ENCODE measurements at regions not wholly inside any gene's neighbourhood (a gene's known extent, or its start where the extent isn't known, plus 50 kb on each side); places are given as distances from the start of the nearest gene placed in this dataset.

DNA sequence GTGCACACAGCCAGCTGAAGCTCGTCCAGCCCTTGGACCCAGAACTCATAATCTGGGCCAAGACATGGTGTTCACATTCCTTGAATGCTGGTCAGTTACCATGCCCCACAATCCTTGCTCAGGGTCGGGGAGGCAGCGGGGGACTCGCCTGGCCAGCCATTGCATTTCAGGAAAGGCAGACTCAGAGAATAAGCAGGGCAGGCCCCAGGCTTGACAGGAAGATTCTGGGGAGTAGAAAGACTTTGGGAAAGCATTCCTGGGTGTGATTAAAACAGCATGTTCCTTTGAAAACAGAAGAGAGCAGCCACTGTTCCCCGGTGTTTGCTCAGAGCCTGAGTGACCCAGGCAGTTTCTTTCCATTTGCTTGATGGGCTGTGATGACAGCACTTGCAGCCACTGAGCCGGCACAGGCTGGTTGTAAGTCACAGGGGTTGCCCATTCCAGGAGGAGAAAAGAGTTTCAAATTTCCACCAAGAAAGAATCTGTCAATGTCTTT, 473.7 kb downstream of the TYW1 start:
- DNase-seq (ENCODE audit: extremely low read depth, low read depth): no peak
- TF ChIP-seq, protein P1, sequence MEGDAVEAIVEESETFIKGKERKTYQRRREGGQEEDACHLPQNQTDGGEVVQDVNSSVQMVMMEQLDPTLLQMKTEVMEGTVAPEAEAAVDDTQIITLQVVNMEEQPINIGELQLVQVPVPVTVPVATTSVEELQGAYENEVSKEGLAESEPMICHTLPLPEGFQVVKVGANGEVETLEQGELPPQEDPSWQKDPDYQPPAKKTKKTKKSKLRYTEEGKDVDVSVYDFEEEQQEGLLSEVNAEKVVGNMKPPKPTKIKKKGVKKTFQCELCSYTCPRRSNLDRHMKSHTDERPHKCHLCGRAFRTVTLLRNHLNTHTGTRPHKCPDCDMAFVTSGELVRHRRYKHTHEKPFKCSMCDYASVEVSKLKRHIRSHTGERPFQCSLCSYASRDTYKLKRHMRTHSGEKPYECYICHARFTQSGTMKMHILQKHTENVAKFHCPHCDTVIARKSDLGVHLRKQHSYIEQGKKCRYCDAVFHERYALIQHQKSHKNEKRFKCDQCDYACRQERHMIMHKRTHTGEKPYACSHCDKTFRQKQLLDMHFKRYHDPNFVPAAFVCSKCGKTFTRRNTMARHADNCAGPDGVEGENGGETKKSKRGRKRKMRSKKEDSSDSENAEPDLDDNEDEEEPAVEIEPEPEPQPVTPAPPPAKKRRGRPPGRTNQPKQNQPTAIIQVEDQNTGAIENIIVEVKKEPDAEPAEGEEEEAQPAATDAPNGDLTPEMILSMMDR (IDR thresholded peaks at IDR 0.05; ENCODE audit: low read depth, low read length): no peak

DNA sequence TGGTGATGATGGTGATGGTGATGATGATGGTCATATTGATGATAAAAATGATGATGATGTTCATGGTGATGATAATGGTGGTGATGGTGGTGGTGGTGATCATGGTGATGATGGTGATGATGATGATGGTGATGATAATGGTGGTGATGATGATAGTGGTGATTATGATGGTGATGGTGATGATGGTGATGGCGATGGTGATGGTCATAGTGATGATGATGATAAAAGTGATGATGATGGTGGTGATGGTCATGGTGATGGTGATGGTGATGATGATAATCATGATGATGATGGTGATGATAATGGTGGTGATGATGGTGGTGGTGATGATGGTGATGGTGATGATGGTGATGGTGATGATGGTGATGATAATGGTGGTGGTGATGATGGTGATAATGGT, 478.7 kb downstream of the TYW1 start:
- DNase-seq (ENCODE audit: extremely low read depth, low read depth): no peak
- TF ChIP-seq, protein P1 (IDR thresholded peaks at IDR 0.05; ENCODE audit: low read depth, low read length): no peak

DNA sequence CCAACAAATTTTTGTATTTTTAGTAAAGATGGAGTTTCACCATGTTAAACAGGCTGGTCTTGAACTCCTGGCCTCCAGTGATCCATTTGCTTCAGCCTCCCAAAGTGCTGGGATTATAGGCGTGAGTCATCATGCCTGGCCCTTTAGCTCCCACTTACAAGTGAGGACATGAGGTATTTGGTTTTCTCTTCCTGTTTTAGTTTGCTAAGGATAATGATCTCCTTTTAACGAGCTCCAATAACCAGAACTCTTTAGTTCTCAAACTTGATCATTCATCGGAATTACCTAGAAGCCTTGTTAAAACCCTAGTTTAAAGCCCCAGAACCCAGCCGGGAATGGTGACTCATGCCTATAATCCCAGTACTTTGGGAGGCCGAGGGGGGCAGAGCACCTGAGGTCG, 481.4 kb downstream of the TYW1 start:
- TF ChIP-seq, protein P1 (IDR thresholded peaks at IDR 0.05; ENCODE audit: low read depth, low read length): no peak
- DNase-seq (ENCODE audit: extremely low read depth, low read depth): no peak

DNA sequence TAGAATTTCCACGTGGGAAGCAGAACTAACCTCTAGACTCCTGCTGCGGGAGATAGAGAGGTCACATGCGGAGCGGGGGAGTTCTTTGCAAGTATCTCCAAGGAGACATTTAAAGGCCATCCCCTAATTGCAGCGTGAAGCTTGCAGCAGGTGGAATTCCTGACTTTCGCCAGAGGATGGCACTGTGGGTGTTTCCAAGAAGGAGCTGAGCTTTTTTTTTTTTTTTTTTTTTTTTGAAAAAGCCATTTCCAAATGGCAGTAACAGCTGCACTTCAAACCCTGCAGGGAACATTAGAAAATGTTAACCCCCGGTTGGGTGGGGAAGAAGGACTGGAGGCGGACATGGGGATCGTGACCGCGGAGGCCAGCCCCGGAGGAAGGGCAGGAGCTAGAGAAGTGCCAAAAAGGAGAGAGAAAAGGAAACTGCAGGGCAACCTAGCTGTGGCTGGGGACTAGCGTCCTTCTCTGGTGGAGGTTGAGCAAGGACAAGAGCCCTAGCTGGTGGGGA, 487.7 kb downstream of the TYW1 start:
- peak; percentile 8 for DNase-seq (ENCODE audit: extremely low read depth, low read depth)

DNA sequence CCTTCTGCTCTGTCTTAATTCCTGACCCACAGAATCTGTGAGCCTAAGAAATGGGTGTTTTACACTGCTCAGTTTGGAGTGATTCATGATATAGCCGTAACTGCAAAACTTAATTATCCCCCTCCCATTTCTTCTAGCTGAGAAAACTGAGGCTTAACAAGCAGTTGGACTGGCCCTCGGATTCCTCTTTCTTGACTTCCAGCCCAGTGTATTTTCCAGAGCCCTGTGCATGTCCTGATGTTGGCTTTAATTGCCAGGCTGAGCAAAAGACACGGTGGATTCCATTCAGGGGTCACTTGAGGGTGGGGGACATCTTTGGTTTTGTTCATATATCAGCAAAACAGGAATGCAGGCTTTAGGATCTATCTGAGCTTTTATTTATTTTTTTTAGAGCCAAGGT, 489.8 kb downstream of the TYW1 start:
- TF ChIP-seq, protein P1 (IDR thresholded peaks at IDR 0.05; ENCODE audit: low read depth, low read length): no peak
- DNase-seq (ENCODE audit: extremely low read depth, low read depth): no peak

More for the DNA sequence above, 487.7 kb downstream of the TYW1 start:
- TF ChIP-seq, protein P1 (IDR thresholded peaks at IDR 0.05; ENCODE audit: low read depth, low read length): peak; percentile 52

DNA sequence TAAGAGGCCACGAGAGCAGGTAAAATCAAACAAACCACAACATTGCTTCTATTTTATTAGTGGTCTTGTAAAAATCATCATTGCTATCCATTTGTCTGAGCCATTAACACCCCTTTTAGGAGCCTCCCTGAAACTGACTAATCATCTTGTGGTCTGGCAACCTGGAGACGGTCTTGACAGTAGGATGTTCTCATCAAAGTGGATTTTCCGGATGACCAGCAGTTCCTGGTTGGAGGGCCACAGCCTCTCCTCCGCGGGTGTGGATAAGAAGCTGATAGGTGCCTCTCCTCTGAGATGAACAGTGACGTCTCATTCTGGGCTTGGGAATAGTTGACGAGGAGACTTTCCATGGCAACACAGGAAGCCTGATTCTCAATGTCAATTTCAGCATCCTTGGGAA, 490.7 kb downstream of the TYW1 start:
- TF ChIP-seq, protein P1 (IDR thresholded peaks at IDR 0.05; ENCODE audit: low read depth, low read length): no peak
- no peak for DNase-seq (ENCODE audit: extremely low read depth, low read depth)

DNA sequence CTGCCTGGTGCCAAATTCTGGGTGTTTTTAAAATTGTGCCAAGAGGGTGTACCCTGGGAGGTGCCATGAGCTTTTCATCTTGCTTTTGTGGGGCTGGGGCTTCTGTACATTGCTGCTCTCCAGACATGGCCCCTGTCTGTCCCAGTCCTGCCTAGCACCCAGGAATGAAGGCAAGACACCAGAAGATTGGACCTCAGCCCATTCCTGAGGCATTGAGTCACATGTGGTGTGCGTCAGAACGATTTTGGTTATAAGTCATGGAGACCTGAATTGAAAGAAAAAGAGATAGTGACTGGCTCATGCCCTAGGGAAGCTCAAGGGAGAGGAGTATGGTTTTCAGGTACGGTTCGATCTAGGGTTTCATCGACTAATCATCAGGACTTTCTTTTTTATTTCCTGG, 493.2 kb downstream of the TYW1 start:
- DNase-seq (ENCODE audit: extremely low read depth, low read depth): no peak
- TF ChIP-seq, protein P1 (IDR thresholded peaks at IDR 0.05; ENCODE audit: low read depth, low read length): no peak

Measured in AG09319 (cell line).